Neuronal stem cell (in vitro differentiated cells): ENCODE measurements at regions not wholly inside any gene's neighbourhood (a gene's known extent, or its start where the extent isn't known, plus 50 kb on each side); places are given as distances from the start of the nearest gene placed in this dataset.

Experiments
- DNase-seq: peaks from one replicate; pipeline ENCODE4 v3.0.0-alpha.2; 2013; ENCODE audit warnings: low spot score
- H2AFZ ChIP-seq: one replicate; pipeline ENCODE4 v1.6.1; 2013; ENCODE audit warnings: mild to moderate bottlenecking, low read length, inconsistent platforms
- H2AK5ac ChIP-seq: 2 replicates; pipeline ENCODE4 v1.6.1; 2013; ENCODE audit warnings: low read depth, mild to moderate bottlenecking, inconsistent platforms, low read length, moderate library complexity, mixed read lengths
- H2BK120ac ChIP-seq: 2 replicates; pipeline ENCODE4 v1.6.1; 2013; ENCODE audit warnings: low read depth, mild to moderate bottlenecking, inconsistent platforms, low read length, moderate library complexity, mixed read lengths
- H2BK12ac ChIP-seq: one replicate; pipeline ENCODE4 v1.6.1; 2013; ENCODE audit warnings: low read length, inconsistent platforms
- H2BK15ac ChIP-seq: 2 replicates; pipeline ENCODE4 v1.6.1; 2013; ENCODE audit warnings: mild to moderate bottlenecking, low read length, inconsistent platforms, mixed read lengths
- H2BK5ac ChIP-seq: one replicate; pipeline ENCODE4 v1.6.1; 2013; ENCODE audit warnings: inconsistent platforms, mild to moderate bottlenecking, low read length, moderate library complexity
- H3K14ac ChIP-seq: one replicate; pipeline ENCODE4 v1.6.1; 2013; ENCODE audit warnings: low read length, inconsistent platforms
- H3K18ac ChIP-seq: 2 replicates; pipeline ENCODE4 v1.6.1; 2013; ENCODE audit warnings: low read length, inconsistent platforms
- H3K23ac ChIP-seq: 2 replicates; pipeline ENCODE4 v1.6.1; 2013; ENCODE audit warnings: low read depth, mild to moderate bottlenecking, mixed read lengths, low read length, inconsistent platforms; ENCODE audit not compliant: poor library complexity
- H3K27ac ChIP-seq: replicated peaks from 3 replicates; pipeline ENCODE4 v1.5.1; 2013; ENCODE audit warnings: low read length, inconsistent platforms
- H3K27me3 ChIP-seq, 3 experiments: 2 replicates each; pipeline ENCODE4 v1.6.1; 2013; ENCODE audit warnings: low read length in 3 of 3, mild to moderate bottlenecking in 2 of 3, inconsistent platforms in 1 of 3, low read depth in 1 of 3, mixed read lengths in 1 of 3, moderate library complexity in 1 of 3; ENCODE audit not compliant: control insufficient read depth in 3 of 3, insufficient read depth in 3 of 3
- H3K36me3 ChIP-seq, 2 donors: replicated peaks in 1 of 2; 2 replicates each; pipeline ENCODE4 v1.6.1; 2013; ENCODE audit warnings: low read length in 2 of 2; ENCODE audit not compliant: control insufficient read depth in 2 of 2, insufficient read depth in 2 of 2
- H3K4ac ChIP-seq: 2 replicates; pipeline ENCODE4 v1.6.1; 2013; ENCODE audit warnings: inconsistent platforms, mild to moderate bottlenecking, low read length, moderate library complexity
- H3K4me1 ChIP-seq, 2 donors: 1 replicate in 1 of 2; 2 replicates in 1 of 2; pipeline ENCODE4 v1.6.1; 2013; ENCODE audit warnings: low read length in 2 of 2, low read depth in 1 of 2; ENCODE audit not compliant: control insufficient read depth in 2 of 2, insufficient read depth in 1 of 2
- H3K4me2 ChIP-seq: one replicate; pipeline ENCODE4 v1.6.1; 2013; ENCODE audit warnings: mild to moderate bottlenecking, low read length, inconsistent platforms; ENCODE audit not compliant: insufficient read depth, poor library complexity, severe bottlenecking
- H3K4me3 ChIP-seq, 2 donors: 2 replicates each; pipeline ENCODE4 v1.5.1; 2013; ENCODE audit warnings: low read length in 2 of 2, mild to moderate bottlenecking in 2 of 2, inconsistent platforms in 1 of 2, moderate library complexity in 1 of 2
- H3K79me1 ChIP-seq: one replicate; pipeline ENCODE4 v1.6.1; 2013; ENCODE audit warnings: low read depth, mild to moderate bottlenecking, inconsistent platforms, low read length, moderate library complexity
- H3K9ac ChIP-seq: one replicate; pipeline ENCODE4 v1.6.1; 2013; ENCODE audit warnings: mild to moderate bottlenecking, low read depth, low read length, inconsistent platforms; ENCODE audit not compliant: poor library complexity
- H3K9me3 ChIP-seq, 2 donors: replicated peaks in 1 of 2; 2 replicates each; pipeline versions ENCODE3 to v1.6.1; 2013; ENCODE audit warnings: low read length in 2 of 2, mild to moderate bottlenecking in 2 of 2, inconsistent platforms in 1 of 2, low read depth in 1 of 2, mixed read lengths in 1 of 2, moderate library complexity in 1 of 2; ENCODE audit not compliant: control insufficient read depth in 2 of 2, insufficient read depth in 1 of 2
- H4K8ac ChIP-seq: one replicate; pipeline ENCODE4 v1.6.1; 2013; ENCODE audit warnings: low read depth, mild to moderate bottlenecking, inconsistent platforms, low read length, moderate library complexity
- H4K91ac ChIP-seq: one replicate; pipeline ENCODE4 v1.6.1; 2013; ENCODE audit warnings: low read length, low read depth, mild to moderate bottlenecking, inconsistent platforms; ENCODE audit not compliant: poor library complexity
- WGBS, 2 donors: extraction: QIAGEN DNeasy Blood & Tissue Kit; methylation state at CpG; one replicate each; pipeline ENCODE4 v1.1.7; 2013; ENCODE audit warnings: missing lambda C conversion rate in 2 of 2, mixed read lengths in 1 of 2; ENCODE audit not compliant: insufficient read length in 2 of 2, insufficient replicate concordance in 1 of 2; ENCODE audit errors: extremely low coverage in 2 of 2; 5-methylcytosine and 5-hydroxymethylcytosine counted together

- H3K4me2 ChIP-seq: no peak overlapping the region
- no peak overlapping the region for H3K9ac ChIP-seq
- no peak for DNase-seq
- no peak overlapping the region for H2BK5ac ChIP-seq
- no peak overlapping the region for H3K23ac ChIP-seq
- peak overlapping the region; percentile 78 for H2AK5ac ChIP-seq
- H4K91ac ChIP-seq: no peak overlapping the region
- no peak overlapping the region for H2BK15ac ChIP-seq
- no peak overlapping the region for H3K4ac ChIP-seq
- H3K4me3 ChIP-seq: no peak overlapping the region
- no peak overlapping the region for H4K8ac ChIP-seq
- no peak overlapping the region for H3K18ac ChIP-seq
- no peak overlapping the region for H3K27ac ChIP-seq
- H3K9me3 ChIP-seq: peaks cover 0 to 2% of the 10 kb centered on the region in 2 donors
- H3K36me3 ChIP-seq: no peaks in the 10 kb centered on the region
- no peak overlapping the region for H3K14ac ChIP-seq
- H2AFZ ChIP-seq: no peak overlapping the region
- no peaks in the 10 kb centered on the region for H3K79me1 ChIP-seq
- H3K27me3 ChIP-seq: peaks cover 2 to 34% (median 24%) of the 10 kb centered on the region in 3 experiments
- peaks cover 0 to 4% of the 10 kb centered on the region in 2 donors for H3K4me1 ChIP-seq
- no CpG with 5 or more reads among the region's 7 CpGs for WGBS, 2 donors
- H2BK12ac ChIP-seq: no peak overlapping the region
- H2BK120ac ChIP-seq: no peak overlapping the region
These were observed 59.3 kb upstream of the ID3 start for GRCh38 chr1:23618586-23619083.

GRCh38 chr1:23617084-23617521 lies 57.8 kb upstream of the ID3 start:
- H3K23ac ChIP-seq: no peak overlapping the region
- no peak overlapping the region for H2BK15ac ChIP-seq
- H3K18ac ChIP-seq: no peak overlapping the region
- H4K91ac ChIP-seq: no peak overlapping the region
- no peak overlapping the region for H3K4me2 ChIP-seq
- no peak for DNase-seq
- H3K4me3 ChIP-seq: no peak overlapping the region
- H3K14ac ChIP-seq: no peak overlapping the region
- H3K27me3 ChIP-seq: peaks cover 2 to 33% (median 24%) of the 10 kb centered on the region in 3 experiments
- no peak overlapping the region for H2AFZ ChIP-seq
- H4K8ac ChIP-seq: no peak overlapping the region
- no peak overlapping the region for H3K9ac ChIP-seq
- H3K4ac ChIP-seq: no peak overlapping the region
- WGBS, 2 donors: no CpG with 5 or more reads among the region's 8 CpGs
- H2BK5ac ChIP-seq: no peak overlapping the region
- H3K79me1 ChIP-seq: no peaks in the 10 kb centered on the region
- no peak overlapping the region for H2AK5ac ChIP-seq
- no peak overlapping the region for H2BK12ac ChIP-seq
- no peaks in the 10 kb centered on the region for H3K36me3 ChIP-seq
- peaks cover 4 to 11% of the 10 kb centered on the region in 2 donors for H3K4me1 ChIP-seq
- H2BK120ac ChIP-seq: no peak overlapping the region
- peaks cover 0 to 2% of the 10 kb centered on the region in 2 donors for H3K9me3 ChIP-seq
- no peak overlapping the region for H3K27ac ChIP-seq

GRCh38 chr1:23616292-23616824 lies 57.1 kb upstream of the ID3 start:
- no peak overlapping the region for H2BK15ac ChIP-seq
- H3K4me3 ChIP-seq: no peak overlapping the region
- no peaks in the 10 kb centered on the region for H3K79me1 ChIP-seq
- no peak overlapping the region for H3K4me2 ChIP-seq
- H2AK5ac ChIP-seq: no peak overlapping the region
- H3K27ac ChIP-seq: no peak overlapping the region
- WGBS, 2 donors: no CpG with 5 or more reads among the region's 5 CpGs
- peaks cover 6 to 11% of the 10 kb centered on the region in 2 donors for H3K4me1 ChIP-seq
- H3K36me3 ChIP-seq: no peaks in the 10 kb centered on the region
- H2BK12ac ChIP-seq: no peak overlapping the region
- no peak overlapping the region for H3K9ac ChIP-seq
- H3K9me3 ChIP-seq: peaks cover 0 to 2% of the 10 kb centered on the region in 2 donors
- H4K91ac ChIP-seq: no peak overlapping the region
- H4K8ac ChIP-seq: no peak overlapping the region
- DNase-seq: no peak
- H2BK120ac ChIP-seq: no peak overlapping the region
- peaks cover 2 to 31% (median 24%) of the 10 kb centered on the region in 3 experiments for H3K27me3 ChIP-seq
- no peak overlapping the region for H3K23ac ChIP-seq
- H3K18ac ChIP-seq: no peak overlapping the region
- H2BK5ac ChIP-seq: no peak overlapping the region
- H2AFZ ChIP-seq: no peak overlapping the region
- H3K4ac ChIP-seq: no peak overlapping the region
- no peak overlapping the region for H3K14ac ChIP-seq

GRCh38 chr1:23615852-23616251 lies 56.6 kb upstream of the ID3 start:
- DNase-seq: no peak
- no peak overlapping the region for H3K23ac ChIP-seq
- H3K18ac ChIP-seq: no peak overlapping the region
- no peak overlapping the region for H2BK120ac ChIP-seq
- no peak overlapping the region for H4K8ac ChIP-seq
- H3K79me1 ChIP-seq: no peaks in the 10 kb centered on the region
- H2BK5ac ChIP-seq: no peak overlapping the region
- WGBS, 2 donors: no CpG with 5 or more reads among the region's 3 CpGs
- H3K14ac ChIP-seq: no peak overlapping the region
- no peak overlapping the region for H3K9ac ChIP-seq
- no peak overlapping the region for H3K27ac ChIP-seq
- H4K91ac ChIP-seq: no peak overlapping the region
- H3K4me3 ChIP-seq: no peak overlapping the region
- H3K9me3 ChIP-seq: peaks cover 0 to 2% of the 10 kb centered on the region in 2 donors
- peaks cover 2 to 30% (median 22%) of the 10 kb centered on the region in 3 experiments for H3K27me3 ChIP-seq
- H2BK15ac ChIP-seq: no peak overlapping the region
- H3K4me2 ChIP-seq: no peak overlapping the region
- H3K4me1 ChIP-seq: peaks cover 6 to 11% of the 10 kb centered on the region in 2 donors
- no peak overlapping the region for H2AK5ac ChIP-seq
- no peak overlapping the region for H3K4ac ChIP-seq
- H2AFZ ChIP-seq: no peak overlapping the region
- H2BK12ac ChIP-seq: no peak overlapping the region
- no peaks in the 10 kb centered on the region for H3K36me3 ChIP-seq
